PC-9 (cell line): ENCODE measurements at regions not wholly inside any gene's neighbourhood (a gene's known extent, or its start where the extent isn't known, plus 50 kb on each side); places are given as distances from the start of the nearest gene placed in this dataset.

Experiments used
- CTCF ChIP-seq: fragments of 200-600 bp; sonication (generic); conservative IDR thresholded peaks from 2 replicates; pipeline ENCODE4 v1.6.1; 2017; ENCODE audit warnings: mixed run types, antibody characterized with exemption, mild to moderate bottlenecking, moderate library complexity
- EZH2 ChIP-seq: fragments of 200-600 bp; sonication (generic); IDR thresholded peaks from 2 replicates; pipeline ENCODE4 v1.8.0; 2017; ENCODE audit warnings: antibody characterized with exemption, low read depth

- TF ChIP-seq CTCF (no peak), EZH2 (no peak)
Observed at GRCh38 chr22:49242480-49242879, 585.2 kb downstream of the BRD1 start.
